ENCODE measurements at regions not wholly inside any gene's neighbourhood (a gene's known extent, or its start where the extent isn't known, plus 50 kb on each side); places are given as distances from the start of the nearest gene placed in this dataset.

- TF ChIP-seq GRHL2 (CRISPR knock-in tag; IDR thresholded peaks at IDR 0.05; ENCODE audit: insufficient replicate concordance, severe bottlenecking) (no peak), SP1 (CRISPR knock-in tag; conservative IDR thresholded peaks at IDR 0.05) (no peak), FOXJ3 (CRISPR knock-in tag; IDR thresholded peaks at IDR 0.05; ENCODE audit: borderline replicate concordance) (no peak), ZNF121 (CRISPR knock-in tag; IDR thresholded peaks at IDR 0.05) (no peak), ZSCAN18 (CRISPR knock-in tag; IDR thresholded peaks at IDR 0.05) (no peak), ZNF671 (CRISPR knock-in tag; IDR thresholded peaks at IDR 0.05) (no peak), ARID4B (CRISPR knock-in tag; IDR thresholded peaks at IDR 0.05; ENCODE audit: borderline replicate concordance) (no peak), PRRX2 (CRISPR knock-in tag; IDR thresholded peaks at IDR 0.05) (no peak), IRF2 (CRISPR knock-in tag; IDR thresholded peaks at IDR 0.05; ENCODE audit: borderline replicate concordance, low read depth) (no peak), MXD4 (CRISPR knock-in tag; IDR thresholded peaks at IDR 0.05; ENCODE audit: borderline replicate concordance) (no peak), MAX (CRISPR knock-in tag; IDR thresholded peaks at IDR 0.05) (no peak)
Observed at GRCh38 chr2:116513991-116514390, 1300.5 kb upstream of the DDX18 start (continued).

- DNase-seq (ENCODE audit: low spot score) (no peak), ATAC-seq (no peak)
- no peaks in the 10 kb centered on the region; the same call in 1 of the 2 replicates for H3K27me3 Mint-ChIP-seq (ENCODE audit: low read depth)
- peaks cover 52% of the 10 kb centered on the region for H3K9me3 Mint-ChIP-seq
- H3K27ac Mint-ChIP-seq = no peak overlapping the region
- ChIA-PET CTCF (no interaction called here), POLR2A (no interaction called here)
- TF ChIP-seq IRF1 (CRISPR knock-in tag; IDR thresholded peaks at IDR 0.05) = no peak
- TF ChIP-seq ZNF219 (CRISPR knock-in tag; IDR thresholded peaks at IDR 0.05; ENCODE audit: borderline replicate concordance) = no peak
- no peak for TF ChIP-seq ESRRA (CRISPR knock-in tag; IDR thresholded peaks at IDR 0.05; ENCODE audit: borderline replicate concordance)
- no peak for TF ChIP-seq TCF7 (CRISPR knock-in tag; IDR thresholded peaks at IDR 0.05; ENCODE audit: low read depth)
- TF ChIP-seq JAZF1 (CRISPR knock-in tag; IDR thresholded peaks at IDR 0.05) = no peak
- TF ChIP-seq USF1 (CRISPR knock-in tag; IDR thresholded peaks at IDR 0.05) = no peak
- H3K4me3 Mint-ChIP-seq = no peak overlapping the region
- H3K4me1 Mint-ChIP-seq = no peaks in the 10 kb centered on the region
- peaks cover 28% of the 10 kb centered on the region for H3K36me3 Mint-ChIP-seq
Observed at GRCh38 chr2:116517936-116518335, 1296.6 kb upstream of the DDX18 start.

- DNase-seq (ENCODE audit: low spot score) (no peak), ATAC-seq (no peak)
- H3K9me3 Mint-ChIP-seq = peaks cover 49% of the 10 kb centered on the region
- peaks cover 21% of the 10 kb centered on the region for H3K36me3 Mint-ChIP-seq
- POLR2A ChIA-PET = no interaction called here
- H3K27me3 Mint-ChIP-seq (ENCODE audit: low read depth) = no peaks in the 10 kb centered on the region; the same call in 1 of the 2 replicates
- TF ChIP-seq CREB1 (CRISPR knock-in tag; IDR thresholded peaks at IDR 0.05) (no peak), CBFB (CRISPR knock-in tag; IDR thresholded peaks at IDR 0.05; ENCODE audit: low read depth) (no peak), ZBTB21 (CRISPR knock-in tag; IDR thresholded peaks at IDR 0.05; ENCODE audit: borderline replicate concordance) (no peak), PREB (CRISPR knock-in tag; IDR thresholded peaks at IDR 0.05; ENCODE audit: borderline replicate concordance) (no peak)
- H3K4me1 Mint-ChIP-seq = no peaks in the 10 kb centered on the region
- no peak overlapping the region for H3K27ac Mint-ChIP-seq
- CTCF ChIA-PET = no interaction called here
- no peak overlapping the region for H3K4me3 Mint-ChIP-seq
Observed at GRCh38 chr2:116537811-116538210, 1276.7 kb upstream of the DDX18 start.
